ENCODE measurements at regions not wholly inside any gene's neighbourhood (a gene's known extent, or its start where the extent isn't known, plus 50 kb on each side); places are given as distances from the start of the nearest gene placed in this dataset.

- TF ChIP-seq, protein P1, sequence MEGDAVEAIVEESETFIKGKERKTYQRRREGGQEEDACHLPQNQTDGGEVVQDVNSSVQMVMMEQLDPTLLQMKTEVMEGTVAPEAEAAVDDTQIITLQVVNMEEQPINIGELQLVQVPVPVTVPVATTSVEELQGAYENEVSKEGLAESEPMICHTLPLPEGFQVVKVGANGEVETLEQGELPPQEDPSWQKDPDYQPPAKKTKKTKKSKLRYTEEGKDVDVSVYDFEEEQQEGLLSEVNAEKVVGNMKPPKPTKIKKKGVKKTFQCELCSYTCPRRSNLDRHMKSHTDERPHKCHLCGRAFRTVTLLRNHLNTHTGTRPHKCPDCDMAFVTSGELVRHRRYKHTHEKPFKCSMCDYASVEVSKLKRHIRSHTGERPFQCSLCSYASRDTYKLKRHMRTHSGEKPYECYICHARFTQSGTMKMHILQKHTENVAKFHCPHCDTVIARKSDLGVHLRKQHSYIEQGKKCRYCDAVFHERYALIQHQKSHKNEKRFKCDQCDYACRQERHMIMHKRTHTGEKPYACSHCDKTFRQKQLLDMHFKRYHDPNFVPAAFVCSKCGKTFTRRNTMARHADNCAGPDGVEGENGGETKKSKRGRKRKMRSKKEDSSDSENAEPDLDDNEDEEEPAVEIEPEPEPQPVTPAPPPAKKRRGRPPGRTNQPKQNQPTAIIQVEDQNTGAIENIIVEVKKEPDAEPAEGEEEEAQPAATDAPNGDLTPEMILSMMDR (IDR thresholded peaks at IDR 0.05; ENCODE audit: insufficient read depth, low read length, poor library complexity, severe bottlenecking) = no peak
- no peak for TF ChIP-seq EZH2phosphoT487 (conservative IDR thresholded peaks at IDR 0.05; ENCODE audit: low read length)
These were observed 249.9 kb upstream of the DNAJC19 start for GRCh38 chr3:181239441-181239840.

All from SU-DHL-6 (cell line).